OCI-LY7 (cell line): ENCODE measurements at regions not wholly inside any gene's neighbourhood (a gene's known extent, or its start where the extent isn't known, plus 50 kb on each side); places are given as distances from the start of the nearest gene placed in this dataset.

Experiments
- BruUV-seq: library from RNA; stranded (reverse); fragments of 400-500 nt; replicated peaks from 2 replicates; lab custom pipeline; 2021; lab: Mats Ljungman, UMichigan
- CTCF ChIA-PET: fragments of 300-600 bp; sonication (Branson Sonifier 250); formaldehyde crosslinking; loops from one replicate; lab custom pipeline; 2022; ENCODE audit warnings: antibody characterized with exemption; ENCODE audit not compliant: unreplicated experiment; lab: Charles Lee
- POLR2A ChIA-PET: fragments of 300-600 bp; sonication (Branson Sonifier 250); formaldehyde crosslinking; loops from one replicate; lab custom pipeline; 2022; ENCODE audit warnings: antibody characterized with exemption; lab: Charles Lee
- DNase-seq: peaks from one replicate; pipeline ENCODE4 v3.0.0-alpha.2; 2015; ENCODE audit warnings: low spot score
- H2AFZ ChIP-seq: fragments of 200-600 bp; sonication (generic), shearing (Covaris generic); 2 replicates; pipeline ENCODE4 v1.6.1; 2014; ENCODE audit warnings: mild to moderate bottlenecking, antibody characterized with exemption, low read length, moderate library complexity
- H3K27ac ChIP-seq: fragments of 200-600 bp; sonication (generic); 2 replicates; pipeline ENCODE4 v1.5.1; 2014; ENCODE audit warnings: mixed run types, low read depth, mild to moderate bottlenecking, moderate library complexity, low read length, inconsistent platforms; ENCODE audit not compliant: poor library complexity, severe bottlenecking
- H3K36me3 ChIP-seq: fragments of 200-600 bp; sonication (generic); 2 replicates; pipeline ENCODE4 v1.6.1; 2014; ENCODE audit warnings: mild to moderate bottlenecking, antibody characterized with exemption, low read length, moderate library complexity, mixed read lengths; ENCODE audit not compliant: insufficient read depth
- H3K4me1 ChIP-seq: fragments of 200-600 bp; sonication (generic); 2 replicates; pipeline ENCODE4 v1.5.1; 2014; ENCODE audit warnings: mild to moderate bottlenecking, low read length; ENCODE audit not compliant: insufficient read depth, poor library complexity, severe bottlenecking
- H3K4me2 ChIP-seq: fragments of 200-600 bp; sonication (generic); 2 replicates; pipeline ENCODE4 v1.6.1; 2014; ENCODE audit warnings: mild to moderate bottlenecking, low read length
- H3K4me3 ChIP-seq: fragments of 200-600 bp; sonication (generic); 2 replicates; pipeline ENCODE4 v1.5.1; 2014; ENCODE audit warnings: mild to moderate bottlenecking, low read depth, low read length; ENCODE audit not compliant: poor library complexity, severe bottlenecking
- H3K79me2 ChIP-seq: fragments of 200-600 bp; sonication (generic); 2 replicates; pipeline ENCODE4 v1.6.1; 2016; ENCODE audit warnings: low read depth, mild to moderate bottlenecking, low read length, moderate library complexity, mixed read lengths; ENCODE audit not compliant: insufficient read depth
- H3K9me2 ChIP-seq: fragments of 200-600 bp; sonication (generic); 2 replicates; pipeline ENCODE4 v1.6.1; 2016; ENCODE audit warnings: mild to moderate bottlenecking, low read length, mixed read lengths; ENCODE audit not compliant: insufficient read depth
- H3K9me3 ChIP-seq: fragments of 200-600 bp; sonication (generic); 2 replicates; pipeline ENCODE4 v1.6.1; 2014; ENCODE audit warnings: mild to moderate bottlenecking, mixed run types, low read length, mixed read lengths
- H4K20me1 ChIP-seq: fragments of 200-600 bp; sonication (generic); 2 replicates; pipeline ENCODE4 v1.6.1; 2014; ENCODE audit warnings: mild to moderate bottlenecking, antibody characterized with exemption, low read length, moderate library complexity, mixed read lengths; ENCODE audit not compliant: insufficient read depth
- EZH2phosphoT487 ChIP-seq: fragments of 200-600 bp; sonication (generic); IDR thresholded peaks from 2 replicates; pipeline ENCODE4 v1.6.1; 2018; ENCODE audit warnings: low read depth, borderline replicate concordance, mild to moderate bottlenecking, mixed run types, antibody characterized with exemption, low read length, moderate library complexity, mixed read lengths
- intact Hi-C: fragments of 100-400 bp; cut with micrococcal nuclease; formaldehyde crosslinking; loops from one replicate; pipeline ENCODE4 v1.10.0; 2022; ENCODE audit not compliant: unreplicated experiment
- TF ChIP-seq, protein P1 (sequence below): fragments of 200-600 bp; sonication (generic); conservative IDR thresholded peaks from 2 replicates; pipeline ENCODE4 v1.5.1; 2014; ENCODE audit warnings: mild to moderate bottlenecking, antibody characterized with exemption, low read length, moderate library complexity, mixed read lengths

GRCh38 chr7:50156163-50156562 lies 63.1 kb upstream of the ZPBP start:
- Histone ChIP-seq H3K27ac (peak overlapping the region; percentile 42), H3K9me2 (no peaks in the 10 kb centered on the region), H3K4me2 (peak overlapping the region; percentile 68), H3K4me1 (peaks cover 72% of the 10 kb centered on the region), H3K79me2 (no peaks in the 10 kb centered on the region), H3K36me3 (no peaks in the 10 kb centered on the region), H4K20me1 (no peaks in the 10 kb centered on the region), H2AFZ (peak overlapping the region; percentile 97), H3K4me3 (peak overlapping the region; percentile 30), H3K9me3 (0 out of 2 replicates have a peak, but pooled peaks cover 6% of the 10 kb centered on the region)
- BruUV-seq: no TSS peak
- ChIA-PET POLR2A (interaction anchor here (0.5 to 6.3 kb wide), 18 partner anchors 10 to 260 kb away, joined by 3 to 80 read pairs (median 3); no protein-coding TSS in a partner anchor), CTCF (interaction anchor here (0.6 to 1.4 kb wide), 5 partner anchors 9 to 159 kb away, joined by 3 to 6 read pairs (median 3); no protein-coding TSS in a partner anchor)
- intact Hi-C loops: no loop called here
- no peak for TF ChIP-seq EZH2phosphoT487
- TF ChIP-seq, protein P1, sequence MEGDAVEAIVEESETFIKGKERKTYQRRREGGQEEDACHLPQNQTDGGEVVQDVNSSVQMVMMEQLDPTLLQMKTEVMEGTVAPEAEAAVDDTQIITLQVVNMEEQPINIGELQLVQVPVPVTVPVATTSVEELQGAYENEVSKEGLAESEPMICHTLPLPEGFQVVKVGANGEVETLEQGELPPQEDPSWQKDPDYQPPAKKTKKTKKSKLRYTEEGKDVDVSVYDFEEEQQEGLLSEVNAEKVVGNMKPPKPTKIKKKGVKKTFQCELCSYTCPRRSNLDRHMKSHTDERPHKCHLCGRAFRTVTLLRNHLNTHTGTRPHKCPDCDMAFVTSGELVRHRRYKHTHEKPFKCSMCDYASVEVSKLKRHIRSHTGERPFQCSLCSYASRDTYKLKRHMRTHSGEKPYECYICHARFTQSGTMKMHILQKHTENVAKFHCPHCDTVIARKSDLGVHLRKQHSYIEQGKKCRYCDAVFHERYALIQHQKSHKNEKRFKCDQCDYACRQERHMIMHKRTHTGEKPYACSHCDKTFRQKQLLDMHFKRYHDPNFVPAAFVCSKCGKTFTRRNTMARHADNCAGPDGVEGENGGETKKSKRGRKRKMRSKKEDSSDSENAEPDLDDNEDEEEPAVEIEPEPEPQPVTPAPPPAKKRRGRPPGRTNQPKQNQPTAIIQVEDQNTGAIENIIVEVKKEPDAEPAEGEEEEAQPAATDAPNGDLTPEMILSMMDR: no peak
- DNase-seq: peak; percentile 29

- Histone ChIP-seq H3K4me2 (peak overlapping the region; percentile 68), H4K20me1 (no peaks in the 10 kb centered on the region), H3K4me3 (no peak overlapping the region), H3K27ac (peak overlapping the region; percentile 42), H2AFZ (peak overlapping the region; percentile 97), H3K9me2 (no peaks in the 10 kb centered on the region), H3K36me3 (no peaks in the 10 kb centered on the region), H3K4me1 (peaks cover 72% of the 10 kb centered on the region), H3K79me2 (no peaks in the 10 kb centered on the region), H3K9me3 (0 out of 2 replicates have a peak, but pooled peaks cover 6% of the 10 kb centered on the region)
- no TSS peak for BruUV-seq
- ChIA-PET CTCF (interaction anchor here (0.6 to 1.4 kb wide), 3 partner anchors 9 to 143 kb away, joined by 3 to 5 read pairs (median 3); no protein-coding TSS in a partner anchor), POLR2A (interaction anchor here (0.6 to 6.3 kb wide), 14 partner anchors 11 to 261 kb away, joined by 3 to 80 read pairs (median 4); no protein-coding TSS in a partner anchor)
- intact Hi-C loops: no loop called here
- TF ChIP-seq EZH2phosphoT487: no peak
- TF ChIP-seq, protein P1: no peak
- DNase-seq: no peak
Measured at GRCh38 chr7:50155755-50156154, 62.7 kb upstream of the ZPBP start.

GRCh38 chr7:50153995-50154394 lies 60.9 kb upstream of the ZPBP start:
- peaks cover 83% of the 10 kb centered on the region for H3K4me1 ChIP-seq
- H3K27ac ChIP-seq: peak overlapping the region; percentile 99
- intact Hi-C loops: no loop called here
- H3K4me2 ChIP-seq: peak overlapping the region; percentile 62
- ChIA-PET CTCF (no interaction called here), POLR2A (interaction anchor here (2.7 to 12.9 kb wide), 3 partner anchors 9 to 156 kb away, joined by 25 to 293 read pairs (median 80); partner anchors contain the start of gene IKZF1)
- 0 out of 2 replicates have a peak, but pooled peaks cover 6% of the 10 kb centered on the region for H3K9me3 ChIP-seq
- TF ChIP-seq EZH2phosphoT487: no peak
- TF ChIP-seq, protein P1: no peak
- H3K4me3 ChIP-seq: no peak overlapping the region
- no peak for DNase-seq
- no peaks in the 10 kb centered on the region for H3K9me2 ChIP-seq
- no TSS peak for BruUV-seq
- H2AFZ ChIP-seq: peak overlapping the region; percentile 16; the same call in 1 of the 2 replicates
- no peaks in the 10 kb centered on the region for H4K20me1 ChIP-seq
- H3K36me3 ChIP-seq: no peaks in the 10 kb centered on the region
- no peaks in the 10 kb centered on the region for H3K79me2 ChIP-seq
